Skin of body (tissue), 1 donor: ENCODE measurements at regions not wholly inside any gene's neighbourhood (a gene's known extent, or its start where the extent isn't known, plus 50 kb on each side); places are given as distances from the start of the nearest gene placed in this dataset.

ENCODE experiments used
- DNase-seq: peaks from one replicate; lab custom pipeline; 2025; lab: John Stamatoyannopoulos, UW

GRCh38 chr11:119907878-119908572, 179.0 kb upstream of the NECTIN1 start:
- no peak for DNase-seq

GRCh38 chr11:119907122-119907851, 178.3 kb upstream of the NECTIN1 start:
- no peak for DNase-seq

- no peak for DNase-seq
Measured at GRCh38 chr11:119906376-119906775, 177.4 kb upstream of the NECTIN1 start.

GRCh38 chr11:119905162-119905561, 176.2 kb upstream of the NECTIN1 start:
- no peak for DNase-seq

DNA sequence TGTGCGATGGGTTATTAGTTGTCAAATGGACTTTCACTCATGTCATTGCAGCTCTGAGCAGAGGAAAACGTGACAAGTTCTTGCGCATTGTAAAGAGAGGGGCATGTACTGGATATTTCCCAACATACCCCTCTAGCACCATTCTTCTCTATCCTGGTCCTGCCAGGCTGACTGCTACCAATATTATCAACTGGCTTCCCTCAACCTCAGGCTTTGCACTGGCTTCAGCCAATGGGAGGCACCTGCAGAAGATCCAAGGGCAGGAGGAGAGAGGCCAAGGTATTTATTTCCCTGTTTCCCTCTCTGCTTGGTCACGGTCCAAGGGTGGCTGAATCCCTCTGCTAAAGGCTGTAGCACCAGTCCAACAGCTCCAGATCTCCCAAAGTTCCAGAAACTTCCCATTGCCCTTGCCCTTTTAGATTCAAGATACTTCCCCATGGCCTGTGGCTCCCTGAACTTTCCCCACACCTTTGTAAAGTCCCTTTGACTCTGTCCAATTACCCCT, 175.6 kb upstream of the NECTIN1 start:
- no peak for DNase-seq

- DNase-seq = no peak
Measured at GRCh38 chr11:119903821-119904220, 174.8 kb upstream of the NECTIN1 start.

DNA sequence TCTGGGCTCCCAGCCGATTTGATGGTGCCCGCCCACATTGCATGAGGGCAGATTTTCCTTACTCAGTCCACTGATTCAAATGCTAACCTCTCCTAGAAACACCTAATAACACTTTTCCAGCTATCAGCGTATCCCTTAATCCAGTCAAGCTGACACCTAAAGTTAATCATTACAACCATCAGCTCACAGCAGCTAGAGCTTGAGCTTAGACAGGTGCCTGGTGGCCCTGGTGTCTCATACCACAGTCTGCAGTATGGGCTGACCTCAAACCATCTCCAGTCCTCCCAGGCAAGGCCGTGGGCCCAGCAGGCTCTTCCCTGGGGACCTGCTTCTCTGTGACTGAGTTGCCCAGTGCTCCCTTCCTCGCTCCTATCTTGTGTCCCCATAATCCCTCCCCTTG, 174.4 kb upstream of the NECTIN1 start:
- no peak for DNase-seq

- DNase-seq = no peak
Measured at GRCh38 chr11:119902656-119903231, 173.7 kb upstream of the NECTIN1 start.

DNA sequence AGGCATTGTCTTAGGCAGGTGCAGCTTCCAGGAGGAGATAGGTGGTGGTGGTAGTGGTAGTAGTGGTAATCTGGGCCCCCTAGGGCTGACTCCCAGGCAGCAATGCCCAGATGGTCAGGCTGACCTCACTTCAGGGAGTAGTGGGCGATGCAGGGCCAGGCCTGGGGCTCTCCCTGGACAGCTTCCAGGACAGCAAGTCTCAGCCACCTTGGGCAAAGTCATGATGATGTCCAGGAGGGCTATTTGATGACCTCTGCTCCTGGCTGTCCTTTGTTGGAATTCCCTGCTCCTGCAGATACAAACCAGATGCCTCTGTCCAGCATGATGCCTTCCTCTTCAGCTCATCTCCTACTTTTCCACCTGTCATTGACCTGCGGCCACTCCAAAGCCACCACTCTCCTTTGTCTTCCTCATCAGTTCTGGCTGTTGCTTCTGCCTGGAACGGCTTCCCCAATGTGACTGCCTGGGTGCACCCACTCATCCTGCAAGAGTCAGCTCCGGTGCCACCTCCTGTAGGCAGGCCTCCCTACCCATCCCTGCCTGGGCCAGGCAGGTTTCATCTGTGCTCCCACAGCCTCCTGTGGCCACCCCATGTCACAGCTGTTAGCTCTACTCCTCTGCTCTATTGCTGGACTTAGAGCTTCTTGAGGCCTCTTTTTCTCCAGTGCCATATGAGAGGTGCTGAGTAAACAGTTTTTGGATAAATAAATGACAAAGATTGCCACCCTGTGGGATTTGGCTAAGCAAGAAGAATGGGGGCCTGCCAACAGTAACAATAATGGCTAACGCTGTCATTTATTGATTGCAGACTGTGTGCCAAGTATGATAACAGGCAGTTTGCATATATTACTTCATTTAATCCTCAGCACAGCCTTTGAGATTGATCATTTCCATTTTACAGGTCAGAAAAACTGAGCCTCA, 172.9 kb upstream of the NECTIN1 start:
- no peak for DNase-seq

- no peak for DNase-seq
Measured at GRCh38 chr11:119899997-119900396, 171.0 kb upstream of the NECTIN1 start.

DNA sequence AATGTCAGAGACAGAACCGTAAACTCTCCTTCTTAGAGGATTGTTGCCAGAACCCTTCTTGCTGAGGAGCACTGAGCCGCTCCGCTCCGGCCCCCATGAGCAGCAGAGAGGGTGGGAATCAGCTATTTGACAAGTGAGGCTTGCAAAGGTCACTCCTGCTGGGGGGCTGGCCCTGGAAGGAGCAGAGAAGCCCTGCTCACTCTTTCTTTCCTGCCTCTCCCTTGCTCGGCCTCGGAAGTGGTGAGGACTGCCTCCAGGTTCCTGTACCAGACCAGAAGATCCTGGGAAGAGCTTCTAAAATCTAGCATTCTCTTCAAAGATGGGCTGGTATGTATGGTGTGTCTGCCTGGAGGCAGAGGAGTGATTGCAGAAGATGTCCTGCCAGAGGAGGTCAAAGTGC, 168.6 kb upstream of the NECTIN1 start:
- DNase-seq = no peak

DNA sequence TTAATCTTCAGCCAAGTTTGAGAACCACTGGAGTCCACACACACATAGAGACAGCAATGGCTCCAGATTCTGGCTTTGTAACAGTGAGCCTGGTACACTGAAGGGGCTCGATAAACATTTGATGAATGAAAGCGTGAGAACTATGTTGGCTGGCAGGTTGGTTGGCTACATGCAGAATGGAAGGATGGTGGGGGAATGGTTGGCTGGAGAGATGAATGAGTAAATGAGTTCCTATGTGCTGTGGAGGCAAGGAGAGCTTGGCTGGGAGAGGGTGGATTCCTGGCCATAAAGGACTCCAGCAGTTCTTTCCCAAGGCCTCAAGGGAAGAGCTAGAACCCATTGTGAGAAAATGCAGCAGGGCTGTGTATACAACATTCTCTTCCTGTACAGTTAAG, 168.0 kb upstream of the NECTIN1 start:
- DNase-seq = no peak

DNA sequence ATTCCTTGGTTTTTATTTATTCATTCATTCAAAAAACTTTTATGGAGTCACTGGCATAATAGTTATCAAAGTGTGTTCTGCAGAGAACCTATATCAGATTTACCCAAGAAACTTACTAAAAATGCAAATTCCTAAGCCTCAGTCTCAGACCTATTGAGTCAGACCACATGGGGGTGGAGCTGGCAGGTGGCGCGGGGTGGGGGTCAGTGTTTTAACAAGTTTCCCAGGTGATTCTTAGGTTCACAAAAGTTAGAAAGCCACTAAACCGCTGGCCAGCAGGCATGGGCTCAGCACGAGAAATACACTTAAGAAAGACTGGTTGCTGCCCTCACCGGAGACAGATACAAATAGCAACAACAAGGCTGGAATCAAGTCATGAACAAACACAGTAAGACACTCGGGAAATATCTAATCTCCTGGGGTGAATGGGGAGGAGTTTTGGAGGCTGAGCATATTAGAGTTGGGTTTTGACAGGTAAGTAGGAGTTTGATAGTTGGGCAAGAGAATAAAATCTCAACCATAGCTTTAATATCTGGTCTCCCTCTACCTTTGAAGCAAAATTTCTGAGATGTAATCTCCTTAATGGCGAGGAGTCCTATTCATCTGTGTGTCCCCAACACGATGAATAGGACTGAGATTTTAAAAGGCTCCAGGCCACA, 167.5 kb upstream of the NECTIN1 start:
- no peak for DNase-seq

DNA sequence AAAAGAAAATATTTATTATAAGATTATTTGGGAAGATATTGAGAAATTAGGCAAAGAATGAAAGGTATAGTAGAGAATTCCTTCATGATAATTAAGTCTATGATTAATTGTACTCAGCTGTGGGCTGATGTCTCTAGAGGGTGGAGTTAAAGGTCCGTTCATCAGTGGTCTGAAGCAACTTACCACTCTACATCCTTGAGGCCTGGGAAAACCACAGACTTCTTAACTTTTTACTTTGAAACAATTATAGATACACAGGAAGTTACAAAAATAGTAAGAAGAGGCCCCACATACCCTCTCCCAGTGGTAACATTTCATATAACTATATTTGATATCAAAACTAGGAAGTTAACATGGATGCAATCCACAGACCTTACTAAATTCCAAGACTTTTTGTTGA, 167.0 kb upstream of the NECTIN1 start:
- no peak for DNase-seq

DNA sequence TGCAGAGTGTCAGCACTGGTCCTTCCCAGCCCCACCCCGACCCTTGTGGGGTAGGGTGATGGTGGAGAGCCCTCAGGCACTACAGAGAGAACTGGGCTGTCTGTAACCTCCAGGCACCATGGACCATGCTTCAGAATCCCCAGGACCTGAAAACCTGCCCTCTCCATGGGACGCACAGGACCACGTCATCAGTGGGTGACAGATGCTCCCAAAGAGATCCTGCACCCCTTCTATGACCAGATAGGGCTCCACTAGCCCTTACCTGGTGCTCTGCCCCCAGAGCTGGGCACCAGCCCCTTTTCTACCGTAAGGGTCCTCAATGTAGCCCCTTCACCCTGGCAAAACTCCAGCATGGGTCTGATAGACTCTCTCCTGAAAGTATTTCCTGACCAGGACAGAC, 165.9 kb upstream of the NECTIN1 start:
- DNase-seq = no peak

DNA sequence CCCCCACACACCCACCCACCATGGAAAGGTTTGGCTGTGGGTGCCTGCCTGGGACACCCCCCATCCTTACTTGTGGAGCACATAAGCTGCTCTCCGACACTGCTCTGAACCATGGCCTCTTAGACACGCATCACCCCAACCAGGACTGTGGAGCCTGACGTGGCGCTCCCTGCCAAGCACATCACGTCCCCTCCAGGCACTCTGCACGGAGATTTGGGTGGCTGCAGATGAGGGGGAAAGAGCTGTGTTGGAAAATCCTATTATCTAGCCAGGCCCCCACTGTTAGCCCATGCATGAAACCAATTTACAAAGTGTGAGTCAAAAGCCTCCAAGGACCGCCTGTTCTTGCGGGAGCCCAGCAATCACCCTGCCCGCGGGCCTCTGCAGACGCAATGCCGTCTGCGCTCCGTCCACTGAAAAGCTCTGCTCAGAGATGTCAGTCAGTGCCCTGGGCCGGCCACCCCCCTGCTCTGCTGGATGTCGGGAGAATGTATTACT, 163.4 kb upstream of the NECTIN1 start:
- DNase-seq = no peak

- no peak for DNase-seq
Measured at GRCh38 chr11:119891055-119891768, 162.2 kb upstream of the NECTIN1 start.

DNA sequence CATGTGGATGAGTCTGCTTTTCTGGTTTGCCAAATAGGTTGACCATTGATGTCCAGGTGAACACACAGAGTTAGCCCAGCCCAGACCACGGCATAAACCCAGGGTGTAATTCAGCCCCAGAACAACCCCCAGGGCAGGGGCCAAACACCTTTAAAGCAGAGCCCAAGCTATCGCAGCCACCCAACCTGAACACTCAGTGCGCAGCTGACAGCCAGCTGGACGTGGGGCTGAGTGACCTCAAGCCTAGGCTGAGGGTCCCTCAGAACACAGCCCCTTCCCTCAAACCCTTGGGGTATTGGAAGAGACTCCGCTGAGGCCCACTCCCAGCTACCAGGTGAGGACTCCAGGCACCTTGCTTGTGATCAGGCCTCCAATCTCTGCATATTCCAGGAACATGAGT, 161.5 kb upstream of the NECTIN1 start:
- DNase-seq = no peak

GRCh38 chr11:119889728-119890280, 160.8 kb upstream of the NECTIN1 start:
- no peak for DNase-seq

GRCh38 chr11:119889111-119889510, 160.1 kb upstream of the NECTIN1 start:
- DNase-seq = no peak
